HG03457 (cell line): ENCODE measurements at regions not wholly inside any gene's neighbourhood (a gene's known extent, or its start where the extent isn't known, plus 50 kb on each side); places are given as distances from the start of the nearest gene placed in this dataset.
"Not testable (repeated sequence)": the region's sequence is repeated elsewhere in the genome, so short reads cannot be mapped to it uniquely, and the experiment has no call there.

Experiments used
- ATAC-seq: cut with Tn5 transposase; IDR thresholded peaks from one replicate; pipeline ENCODE4 v1.9.1; 2021; ENCODE audit warnings: moderate number of reproducible peaks; ENCODE audit not compliant: unreplicated experiment

DNA sequence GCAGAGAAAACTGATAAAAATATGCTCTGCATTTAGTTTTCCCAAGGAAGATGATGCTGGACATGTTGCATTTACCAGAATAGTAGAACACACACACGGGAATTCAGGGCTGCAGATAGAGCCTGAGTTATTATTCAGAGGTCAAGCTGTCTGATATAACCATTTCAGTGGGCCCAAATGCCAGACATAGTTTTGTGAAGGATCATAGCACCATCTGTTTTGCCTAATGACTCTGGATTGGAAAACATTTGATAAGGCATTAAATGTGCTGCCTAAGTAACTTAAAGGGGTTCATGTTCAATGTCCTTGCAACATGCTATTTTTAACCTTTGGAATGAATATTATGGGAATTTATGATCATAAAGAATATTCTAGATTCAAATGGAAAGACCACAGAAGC is 666.2 kb downstream of the PRIM2 start:
- ATAC-seq, result not testable (repeated sequence)

- ATAC-seq, result not testable (repeated sequence)
Measured at GRCh38 chr6:57984575-57984974, 667.1 kb downstream of the PRIM2 start.

DNA sequence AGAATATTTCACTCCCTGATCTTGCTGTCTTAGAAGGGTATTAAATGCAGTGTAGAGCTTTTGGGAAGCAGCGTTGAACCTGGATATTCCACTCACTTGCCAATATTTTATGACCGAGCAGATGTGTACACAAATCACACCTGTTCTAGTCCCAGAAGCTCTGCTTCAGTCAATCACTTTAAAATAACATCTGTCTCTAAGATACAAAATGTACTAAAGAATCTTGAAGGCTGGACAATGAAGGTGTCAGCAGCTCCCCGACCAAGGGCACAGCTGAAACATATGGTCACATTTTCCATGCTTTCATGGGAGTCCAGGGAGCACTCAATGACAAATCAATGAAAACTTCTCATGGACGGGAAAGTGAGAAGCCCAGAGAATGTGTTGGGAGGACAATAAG is 668.3 kb downstream of the PRIM2 start:
- not testable (repeated sequence) for ATAC-seq

- ATAC-seq, result peak; percentile 99
Measured at GRCh38 chr6:57986584-57986983, 669.2 kb downstream of the PRIM2 start.

DNA sequence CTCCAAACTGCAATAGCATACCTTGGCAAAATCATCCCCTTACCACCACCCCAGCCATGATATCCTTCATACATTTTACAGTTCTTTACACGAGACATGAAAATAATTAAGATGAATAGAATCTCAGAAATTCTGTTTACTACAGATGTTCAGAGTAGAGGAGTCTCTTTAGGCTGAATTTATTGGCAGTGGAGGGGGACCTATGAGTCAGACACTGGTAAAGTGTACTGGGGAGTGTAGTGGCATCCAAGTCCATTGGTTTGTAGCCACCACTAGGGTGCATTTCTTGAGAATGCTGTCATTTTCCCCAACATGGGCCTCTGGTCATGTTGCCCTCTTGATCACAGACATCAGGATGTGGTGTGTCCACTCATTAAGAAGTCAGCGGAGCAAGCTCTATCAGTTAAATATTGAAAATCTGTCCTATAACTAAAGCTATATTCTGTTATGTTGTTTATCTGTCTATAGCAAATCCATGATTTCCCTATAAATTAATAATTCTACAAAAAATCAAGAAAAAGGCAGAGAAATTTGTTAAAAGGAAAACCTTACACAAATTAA is 672.2 kb downstream of the PRIM2 start:
- ATAC-seq, result not testable (repeated sequence)

DNA sequence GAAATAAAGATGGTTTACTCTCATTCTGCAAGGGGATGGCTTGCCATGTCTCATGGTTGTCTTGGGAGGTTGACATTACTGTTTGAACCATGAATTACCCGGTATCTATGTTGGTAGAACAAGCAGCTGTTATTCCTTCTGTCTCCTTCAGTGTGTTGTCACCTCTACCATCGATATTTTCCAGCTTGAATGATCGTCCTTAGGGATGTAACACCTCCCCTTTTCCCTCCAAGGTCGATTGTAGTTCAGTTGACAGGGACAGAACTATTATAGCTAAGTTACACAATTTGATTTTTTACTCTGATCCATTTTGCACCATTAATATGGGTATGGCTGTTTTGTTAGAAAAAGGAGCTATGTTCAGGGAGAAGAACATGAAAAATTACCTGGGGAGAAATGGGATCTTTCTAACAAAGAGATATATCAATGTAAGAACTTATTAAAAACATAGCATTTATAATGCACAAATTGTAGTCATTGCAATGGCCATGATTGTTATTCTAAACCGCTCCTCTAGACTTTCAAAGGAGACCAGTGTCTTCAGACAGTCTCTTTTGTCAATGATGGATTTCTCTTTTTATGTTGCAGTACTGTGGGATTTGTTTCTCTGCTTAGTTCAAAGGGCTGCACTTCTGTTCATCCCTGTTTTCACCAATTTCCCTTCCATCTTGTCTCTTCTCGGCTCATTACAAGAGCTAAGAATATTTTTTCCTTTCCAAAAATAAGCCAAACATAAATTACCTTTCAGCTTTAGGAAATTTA is 681.6 kb downstream of the PRIM2 start:
- ATAC-seq, result not testable (repeated sequence)

GRCh38 chr6:58000233-58000632 is 682.8 kb downstream of the PRIM2 start:
- not testable (repeated sequence) for ATAC-seq

DNA sequence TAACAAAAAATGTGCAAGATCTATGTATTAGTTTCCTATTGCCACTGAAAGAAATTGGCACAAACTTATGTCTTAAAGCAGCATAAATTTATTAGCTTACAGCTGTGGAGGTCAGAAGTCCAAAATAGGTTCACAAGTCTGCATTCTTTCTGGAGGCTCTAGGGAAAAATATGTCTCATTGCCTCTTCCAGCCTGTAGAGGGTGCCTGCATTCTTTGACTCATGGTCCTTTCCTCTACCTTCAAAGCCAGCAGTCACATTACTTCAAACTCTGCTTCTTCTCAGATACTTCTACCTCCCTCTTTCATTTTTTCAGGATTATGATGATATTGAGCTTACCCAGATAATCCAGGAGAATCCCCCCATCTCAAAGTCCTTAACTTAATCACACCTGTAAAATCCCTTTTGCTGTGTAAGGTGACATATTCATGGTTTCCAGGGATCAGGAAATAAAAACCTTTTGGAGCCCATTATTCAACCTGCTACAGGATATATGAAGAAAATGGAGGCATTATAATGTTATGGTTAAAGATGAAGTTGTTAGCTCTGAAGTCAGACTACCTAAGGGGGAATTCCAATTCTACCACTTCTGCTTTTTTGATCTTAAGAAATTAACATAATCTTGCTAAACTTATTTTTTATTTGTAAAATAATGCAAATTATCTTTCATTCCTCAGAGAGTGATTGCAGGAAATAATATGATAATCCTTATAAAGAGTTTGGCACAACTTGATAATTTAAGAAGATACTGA is 686.2 kb downstream of the PRIM2 start:
- ATAC-seq, result not testable (repeated sequence)

DNA sequence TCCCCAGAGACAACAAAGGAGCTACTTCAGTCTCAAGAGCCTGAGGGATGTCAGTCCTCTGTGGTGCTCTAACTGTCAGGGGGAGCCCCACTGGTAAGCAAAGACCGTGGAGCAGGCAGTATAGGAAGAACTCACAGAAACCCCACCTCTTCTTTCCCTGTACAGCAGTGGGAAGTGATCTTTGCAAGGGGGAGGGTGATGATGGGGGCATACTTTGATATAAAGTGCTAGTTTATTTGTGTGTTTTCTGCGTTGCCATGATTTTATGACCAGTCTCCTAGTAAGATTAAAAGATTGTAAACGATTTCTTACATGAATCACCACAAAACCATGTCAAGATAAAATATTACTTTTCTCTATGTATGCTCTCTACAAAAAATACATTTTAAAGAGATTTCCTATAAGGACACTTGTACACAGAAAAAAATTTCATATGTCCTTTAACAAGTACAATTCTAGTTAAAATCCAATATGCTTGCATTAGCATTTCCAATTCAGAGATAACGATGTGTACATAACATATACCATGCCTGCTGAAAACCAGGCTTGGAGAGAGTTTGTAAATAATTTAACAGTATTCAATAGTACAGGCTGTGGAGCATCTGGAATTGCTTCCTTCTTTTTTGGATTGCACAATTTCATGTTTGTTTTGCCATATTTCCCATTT is 690.0 kb downstream of the PRIM2 start:
- not testable (repeated sequence) for ATAC-seq

DNA sequence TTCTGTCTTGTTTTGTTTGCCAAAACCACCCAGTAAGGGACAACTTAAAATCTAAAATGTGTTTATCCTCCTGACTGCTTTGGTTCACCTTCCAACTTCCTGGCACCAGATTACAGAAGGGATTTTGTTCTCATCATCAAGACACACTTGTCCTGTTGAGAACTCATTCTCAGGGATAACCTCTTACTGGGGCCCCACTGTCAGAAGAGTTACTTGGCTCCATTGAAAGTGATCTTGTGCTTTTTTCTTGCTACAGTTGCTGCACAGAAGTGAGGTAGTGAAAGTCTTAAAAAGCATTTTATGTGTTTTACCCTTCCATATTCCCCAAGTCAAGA is 690.5 kb downstream of the PRIM2 start:
- ATAC-seq, result not testable (repeated sequence)

DNA sequence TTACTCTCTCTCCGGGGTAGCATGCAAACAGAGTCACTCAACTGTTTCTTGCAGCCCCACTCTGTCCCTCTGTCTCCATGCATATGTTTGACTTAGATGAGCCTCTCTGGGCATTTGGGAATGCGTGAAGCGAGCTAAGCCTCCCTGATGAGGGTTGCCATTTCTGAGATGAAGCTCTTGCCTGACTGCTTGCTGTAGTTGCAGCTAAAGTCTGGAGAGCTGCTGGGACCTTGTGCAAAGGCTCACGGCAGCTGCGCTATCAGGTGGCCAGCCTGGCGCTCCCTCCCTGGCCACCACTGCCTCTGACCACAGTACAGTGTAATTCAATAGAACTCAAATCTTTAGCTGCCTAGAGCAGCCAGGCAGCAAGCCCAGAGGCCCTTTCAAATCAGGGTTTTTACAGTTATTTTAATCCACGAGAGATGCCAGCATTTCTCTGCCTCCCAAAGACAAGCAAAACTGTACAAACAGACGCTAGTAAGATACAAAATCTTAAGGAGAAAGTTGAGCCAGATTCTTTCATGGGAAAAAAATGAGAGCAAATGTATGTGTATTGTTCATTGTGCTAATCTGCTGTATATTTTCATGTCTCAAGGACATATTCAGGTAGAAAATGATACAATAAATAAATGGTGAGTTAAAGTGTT is 694.6 kb downstream of the PRIM2 start:
- not testable (repeated sequence) for ATAC-seq

GRCh38 chr6:58016614-58017013 is 699.2 kb downstream of the PRIM2 start:
- ATAC-seq, result not testable (repeated sequence)

- ATAC-seq, result not testable (repeated sequence)
Measured at GRCh38 chr6:58028188-58028587, 710.8 kb downstream of the PRIM2 start.

DNA sequence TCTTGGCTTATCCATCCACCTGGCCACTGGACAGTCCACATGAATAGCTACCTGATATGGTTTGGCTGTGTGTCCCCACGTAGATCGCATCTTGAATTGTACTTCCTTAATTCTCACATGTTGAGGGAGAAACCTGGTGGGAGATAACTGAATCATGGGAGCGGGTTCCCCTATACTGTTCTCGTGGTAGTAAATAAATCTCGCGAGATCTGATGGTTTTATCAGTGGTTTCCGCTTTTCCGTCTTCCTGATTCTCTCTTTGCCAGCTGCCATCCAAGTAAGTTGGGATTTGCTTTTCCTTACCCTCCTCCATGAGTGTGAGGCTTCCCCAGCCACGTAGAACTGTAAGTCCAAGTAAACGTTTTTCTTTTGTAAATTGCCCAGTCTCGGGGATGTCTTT is 720.8 kb downstream of the PRIM2 start:
- ATAC-seq, result not testable (repeated sequence)

GRCh38 chr6:58046584-58046983 is 729.2 kb downstream of the PRIM2 start:
- not testable (repeated sequence) for ATAC-seq

GRCh38 chr6:58047389-58047788 is 730.0 kb downstream of the PRIM2 start:
- ATAC-seq, result not testable (repeated sequence)

- not testable (repeated sequence) for ATAC-seq
Measured at GRCh38 chr6:58047865-58048264, 730.4 kb downstream of the PRIM2 start.

- ATAC-seq, result not testable (repeated sequence)
Measured at GRCh38 chr6:58055465-58056176, 738.2 kb downstream of the PRIM2 start.

GRCh38 chr6:58059701-58060100 is 742.3 kb downstream of the PRIM2 start:
- ATAC-seq, result not testable (repeated sequence)

DNA sequence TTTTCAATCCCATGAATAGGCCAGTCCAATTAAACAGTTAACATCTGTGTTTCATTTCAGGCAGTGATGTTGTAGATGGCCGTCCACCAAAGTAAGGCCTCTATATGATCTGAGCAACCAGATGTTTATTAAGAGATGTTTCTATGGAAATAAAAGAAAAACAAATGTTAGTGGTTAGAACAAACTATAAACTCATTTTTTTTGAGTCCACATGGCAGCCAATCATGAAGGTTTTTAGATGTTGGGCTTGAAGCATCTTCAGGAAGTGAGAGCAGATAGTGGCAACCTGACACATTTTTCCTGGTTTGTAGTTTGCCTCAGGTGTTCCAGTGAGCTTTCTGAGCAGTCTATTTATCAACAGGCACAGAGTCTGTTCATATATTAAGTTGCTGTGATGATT is 746.1 kb downstream of the PRIM2 start:
- not testable (repeated sequence) for ATAC-seq
